Stimulated activated CD4-positive, alpha-beta T cell treated with anti-CD3 and anti-CD28 coated beads, Interleukin-12 subunit alpha, Interleukin-12 subunit beta, amount 100 ng/mL, for 4 hours (primary cell): ENCODE measurements at regions not wholly inside any gene's neighbourhood (a gene's known extent, or its start where the extent isn't known, plus 50 kb on each side); places are given as distances from the start of the nearest gene placed in this dataset.

Experiments used
- DNase-seq: peaks from one replicate; pipeline ENCODE4 v3.0.0-alpha.2; 2020

DNA sequence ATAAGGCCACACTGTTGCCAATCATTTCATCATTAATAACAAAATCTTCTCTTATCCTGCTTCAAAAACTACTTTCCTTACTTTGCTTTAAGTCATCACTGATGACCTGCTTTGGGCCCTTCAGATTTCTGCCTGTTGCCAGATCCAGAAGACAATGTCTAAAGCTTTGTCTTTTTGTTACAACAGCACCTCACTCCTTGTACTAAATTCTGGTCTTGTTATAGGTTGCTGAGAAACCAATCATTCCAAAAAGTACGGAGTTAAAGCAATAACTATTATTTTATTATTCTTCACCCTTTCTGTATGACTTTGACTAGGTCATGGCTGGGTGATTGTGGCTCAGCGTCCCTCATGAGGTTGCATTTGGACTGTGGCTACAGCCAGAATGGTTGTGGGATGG is 633.5 kb downstream of the PTPRU start:
- DNase-seq, result no peak

DNA sequence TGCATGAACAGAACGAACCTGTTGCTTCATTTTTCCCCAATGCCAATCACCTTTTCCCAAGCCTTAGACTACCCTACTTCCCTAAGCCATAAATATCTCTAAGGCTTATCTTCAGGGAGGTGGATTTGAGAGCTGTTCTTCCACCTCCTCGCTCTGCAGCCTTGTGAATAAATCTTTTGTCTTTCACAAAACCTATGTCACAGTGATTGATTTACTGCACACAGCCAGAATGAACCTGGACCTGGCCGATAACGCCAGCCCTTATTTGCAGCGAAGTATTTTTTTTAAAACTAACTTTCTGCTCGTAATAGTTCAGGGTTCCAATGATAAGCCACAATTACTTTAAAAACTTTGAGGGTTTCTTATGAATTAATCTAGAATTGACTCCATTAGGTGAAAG is 632.6 kb downstream of the PTPRU start:
- DNase-seq, result no peak

DNA sequence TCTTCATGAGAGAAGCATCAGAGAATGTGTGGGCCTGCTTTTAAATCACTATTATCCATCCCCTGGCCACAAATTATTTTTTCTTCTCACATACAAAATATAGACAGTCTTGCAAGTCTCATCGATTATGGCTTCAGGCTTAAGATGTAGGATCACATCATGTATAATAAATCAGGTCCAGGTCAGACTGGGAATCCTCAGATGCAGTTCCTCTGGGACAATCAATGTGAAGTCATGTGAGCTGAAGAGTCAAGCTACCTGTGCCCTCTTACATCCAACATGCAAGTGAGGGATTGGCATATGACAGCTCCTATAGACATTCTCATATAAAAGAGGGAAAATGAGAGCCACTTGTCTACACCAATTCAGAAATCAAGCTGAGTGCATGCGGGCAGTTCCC is 631.8 kb downstream of the PTPRU start:
- no peak for DNase-seq

DNA sequence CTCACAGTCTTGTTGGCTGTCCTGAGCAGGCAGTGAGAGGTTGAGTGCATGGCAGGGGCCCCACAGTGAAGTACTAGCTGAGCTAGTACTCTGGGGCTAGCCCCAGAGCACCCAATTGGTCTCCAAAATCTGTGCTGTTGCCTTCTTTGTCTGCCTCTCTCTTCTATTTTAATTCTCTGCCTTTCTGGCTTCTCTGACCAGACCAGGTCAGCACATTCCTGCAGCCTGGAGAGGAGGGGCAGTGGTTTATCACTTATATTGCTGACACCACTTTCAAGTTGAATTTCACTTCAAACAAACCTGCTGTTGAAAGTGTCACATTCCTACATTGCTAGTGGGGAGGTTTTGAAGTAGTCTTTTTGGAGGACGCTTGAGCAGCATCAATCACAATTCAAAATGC is 628.7 kb downstream of the PTPRU start:
- no peak for DNase-seq

DNA sequence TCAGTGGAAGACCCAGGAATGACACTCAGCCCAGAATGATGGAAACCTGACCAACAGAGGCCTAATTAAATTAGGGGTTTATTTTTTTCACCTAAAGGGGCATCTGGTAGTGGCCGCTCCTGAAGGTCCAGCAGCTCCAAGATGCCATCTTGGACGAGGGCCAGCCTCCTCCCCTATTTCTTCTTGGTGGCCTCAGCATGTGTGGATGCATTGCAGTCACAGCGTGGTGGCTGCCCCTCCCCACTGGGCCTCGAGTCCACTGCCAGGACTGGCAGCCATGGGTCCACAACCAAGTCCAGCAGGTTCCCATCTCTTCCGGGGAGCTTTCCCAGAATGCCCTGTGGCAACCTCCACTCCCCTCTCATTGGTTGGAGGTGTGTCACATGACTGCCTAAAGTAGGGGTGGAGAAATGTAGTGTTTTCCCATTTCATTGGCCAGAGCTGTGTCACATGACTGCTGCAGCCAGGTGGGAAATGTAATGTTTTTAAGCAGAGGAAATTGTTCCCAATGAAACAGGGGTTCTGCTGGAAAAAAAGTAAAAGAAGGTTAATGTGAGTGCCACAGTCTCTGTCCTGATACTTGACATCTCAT is 628.2 kb downstream of the PTPRU start:
- DNase-seq, result no peak

DNA sequence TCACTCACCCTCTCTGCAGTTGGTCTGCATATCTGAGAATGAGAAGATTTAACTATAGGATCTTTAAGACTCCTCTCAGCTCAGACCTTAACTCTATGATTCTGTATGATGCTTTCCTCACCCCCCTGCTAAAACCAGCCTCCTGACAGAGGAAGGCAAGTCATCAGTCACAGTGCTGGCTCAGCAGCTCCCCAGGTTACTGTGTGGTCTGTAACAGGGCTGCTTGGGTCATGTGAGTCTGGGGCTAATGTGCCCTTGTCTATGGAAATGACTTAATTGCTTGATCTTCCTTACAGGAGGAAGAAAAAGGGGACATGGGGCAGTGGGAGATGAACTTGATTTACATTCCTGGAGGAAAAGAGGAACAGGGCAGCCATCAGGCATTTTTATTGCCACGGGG is 625.6 kb downstream of the PTPRU start:
- DNase-seq, result no peak

DNA sequence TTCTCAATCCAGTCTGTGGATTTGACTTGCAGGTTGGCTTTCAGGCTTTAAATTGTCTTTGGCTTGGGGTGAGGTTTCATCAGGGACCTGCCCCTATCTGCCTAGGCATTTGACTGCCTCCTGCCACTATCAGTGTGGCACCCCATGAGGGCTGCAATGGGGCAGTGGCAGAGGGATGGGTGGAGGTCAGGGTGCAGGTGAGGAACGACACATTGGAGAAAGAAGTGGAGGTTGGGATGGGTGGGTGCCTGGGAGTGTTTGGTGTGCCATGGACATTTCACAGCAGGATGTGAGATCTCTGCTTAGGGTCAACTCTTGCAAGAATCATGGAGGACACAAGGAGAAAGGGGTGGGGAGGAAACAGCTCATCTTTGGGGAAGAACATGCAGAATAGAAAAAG is 625.1 kb downstream of the PTPRU start:
- DNase-seq, result no peak

DNA sequence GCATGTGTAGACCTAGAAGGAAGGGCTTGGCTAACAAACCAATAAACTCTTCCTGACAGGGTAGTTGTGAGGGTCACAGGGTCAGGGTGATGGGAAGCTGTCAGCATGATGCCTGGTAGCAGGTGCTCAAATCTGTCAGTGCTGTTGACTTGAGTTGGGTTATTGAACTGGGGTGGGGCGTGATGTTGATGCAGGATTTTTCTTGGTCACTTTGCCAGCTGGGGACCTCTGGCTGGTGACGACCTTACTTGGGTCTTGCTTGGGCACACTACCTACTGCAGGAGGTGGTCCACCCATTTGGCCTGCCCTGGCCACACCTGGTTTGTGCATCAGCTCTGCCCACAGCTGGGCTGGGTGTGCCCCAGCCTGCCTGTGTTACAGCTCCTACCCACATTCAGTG is 624.4 kb downstream of the PTPRU start:
- DNase-seq, result no peak

DNA sequence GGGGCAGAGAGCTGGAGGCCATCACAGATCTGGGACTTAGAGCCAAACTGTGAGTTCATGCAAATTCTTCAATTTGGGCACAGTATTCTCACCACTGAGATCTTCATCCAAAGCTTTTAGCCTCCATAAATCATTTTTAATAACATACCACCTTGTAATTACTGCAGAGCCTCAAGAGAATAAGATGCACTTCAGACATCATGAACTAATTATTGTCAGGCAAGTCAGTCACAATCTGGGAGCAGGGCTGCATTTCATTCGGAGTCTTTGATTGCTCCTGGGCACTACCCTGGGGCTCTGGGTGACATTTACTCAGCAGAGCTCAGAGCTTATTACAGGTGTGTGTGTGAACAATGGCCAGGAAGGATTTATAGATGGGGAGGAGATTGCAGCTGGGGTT is 623.7 kb downstream of the PTPRU start:
- no peak for DNase-seq

DNA sequence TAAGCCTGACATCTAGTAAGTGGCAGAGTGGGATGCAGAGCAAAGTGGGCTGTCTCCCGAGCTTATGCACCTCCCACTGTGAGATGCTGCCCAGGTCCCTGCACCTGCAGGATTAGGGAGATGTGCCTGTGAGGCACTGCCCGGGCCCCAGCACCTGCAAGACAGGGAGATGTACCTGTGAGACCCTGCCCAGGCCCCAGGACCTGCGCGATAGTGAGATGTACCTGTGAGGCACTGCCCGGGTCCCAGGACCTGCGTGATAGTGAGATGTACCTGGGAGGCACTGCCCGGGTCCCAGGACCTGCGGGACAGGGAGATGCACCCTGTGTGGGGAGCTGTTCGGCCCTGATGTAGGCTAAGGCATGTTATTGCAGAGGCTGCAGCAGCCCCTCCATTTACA is 622.8 kb downstream of the PTPRU start:
- no peak for DNase-seq

DNA sequence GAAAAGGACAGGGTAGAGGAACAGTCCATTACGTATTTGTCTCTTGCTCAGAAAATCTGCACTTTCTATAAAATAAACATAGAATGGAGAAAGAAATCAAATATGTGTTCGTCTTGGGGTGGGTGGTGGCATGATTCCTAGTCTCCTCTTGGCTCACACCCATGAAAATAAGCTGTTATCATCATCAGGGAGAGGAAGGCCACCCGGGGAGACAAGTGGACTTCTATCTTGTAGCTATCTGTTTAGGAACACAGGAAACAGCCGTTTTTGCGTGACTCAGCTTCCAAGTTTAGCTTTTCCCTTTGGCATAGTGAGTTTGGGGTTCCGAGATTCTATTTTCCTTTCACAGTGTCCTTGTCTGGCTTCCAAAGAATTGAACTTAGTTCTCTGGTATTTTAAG is 622.3 kb downstream of the PTPRU start:
- no peak for DNase-seq

DNA sequence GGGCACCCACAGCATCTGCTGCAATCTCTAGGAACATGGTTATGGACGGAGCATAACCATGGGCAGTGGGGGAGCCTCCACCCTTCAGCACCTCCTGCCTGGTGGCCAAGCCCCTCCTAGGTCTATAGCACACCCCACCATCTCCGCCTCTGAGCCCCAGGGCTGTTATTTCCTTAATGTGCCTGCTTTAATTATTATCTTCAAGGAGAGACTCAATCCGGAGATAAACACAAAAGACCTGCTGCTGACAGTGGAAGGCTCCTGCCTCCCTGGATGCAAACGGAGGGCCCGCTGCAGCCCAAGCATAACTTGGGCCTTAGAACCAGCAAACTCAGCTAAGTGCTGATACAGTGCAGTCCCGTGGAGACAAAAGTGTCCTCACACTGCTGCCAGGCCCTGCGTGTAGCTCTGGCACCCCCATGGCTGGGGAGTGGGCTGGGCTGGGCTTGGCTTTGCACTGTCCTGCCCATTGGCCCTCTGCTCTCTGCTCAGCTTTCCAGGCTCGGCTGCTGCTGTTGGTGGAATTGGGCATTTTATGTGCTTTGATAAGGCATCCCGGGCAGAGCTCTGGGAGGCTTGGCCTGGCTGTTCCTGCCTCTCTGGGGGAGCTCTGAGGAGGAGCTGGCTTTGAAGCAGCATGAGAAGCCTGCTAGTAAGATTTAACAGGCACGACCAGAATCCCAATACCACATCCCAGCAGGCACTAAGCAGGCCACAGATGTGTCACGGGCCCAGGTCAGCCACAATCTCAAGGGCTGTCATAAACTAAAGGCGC is 620.2 kb downstream of the PTPRU start:
- no peak for DNase-seq

DNA sequence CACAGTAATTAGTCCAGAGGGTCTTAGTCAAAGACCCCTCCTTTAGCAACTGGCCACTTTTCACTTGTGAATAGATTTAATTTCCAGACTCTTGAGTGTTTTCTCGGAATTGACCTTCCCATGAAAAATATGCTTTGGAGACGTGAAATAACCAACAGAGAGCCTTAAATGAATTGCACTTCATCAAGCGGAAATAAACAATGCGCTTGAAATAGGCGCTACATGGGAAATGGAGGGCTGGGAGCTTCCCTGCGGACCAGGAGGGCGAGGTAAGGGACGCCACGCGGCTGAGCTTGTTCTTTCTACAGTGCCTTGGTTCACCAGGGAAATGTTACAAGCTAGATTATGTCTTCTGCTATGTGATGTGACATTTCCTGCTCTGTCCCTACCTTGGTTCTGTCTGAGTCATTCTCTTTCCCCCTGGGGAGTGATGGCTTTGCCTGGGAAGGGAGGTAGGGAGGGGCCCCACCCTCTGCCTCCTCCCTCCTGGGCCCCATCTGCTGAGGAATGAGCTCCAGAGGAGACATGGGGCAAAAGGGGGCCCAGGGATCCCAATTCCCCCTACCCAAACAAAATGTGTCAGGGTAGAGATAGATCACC is 619.3 kb downstream of the PTPRU start:
- DNase-seq, result no peak

DNA sequence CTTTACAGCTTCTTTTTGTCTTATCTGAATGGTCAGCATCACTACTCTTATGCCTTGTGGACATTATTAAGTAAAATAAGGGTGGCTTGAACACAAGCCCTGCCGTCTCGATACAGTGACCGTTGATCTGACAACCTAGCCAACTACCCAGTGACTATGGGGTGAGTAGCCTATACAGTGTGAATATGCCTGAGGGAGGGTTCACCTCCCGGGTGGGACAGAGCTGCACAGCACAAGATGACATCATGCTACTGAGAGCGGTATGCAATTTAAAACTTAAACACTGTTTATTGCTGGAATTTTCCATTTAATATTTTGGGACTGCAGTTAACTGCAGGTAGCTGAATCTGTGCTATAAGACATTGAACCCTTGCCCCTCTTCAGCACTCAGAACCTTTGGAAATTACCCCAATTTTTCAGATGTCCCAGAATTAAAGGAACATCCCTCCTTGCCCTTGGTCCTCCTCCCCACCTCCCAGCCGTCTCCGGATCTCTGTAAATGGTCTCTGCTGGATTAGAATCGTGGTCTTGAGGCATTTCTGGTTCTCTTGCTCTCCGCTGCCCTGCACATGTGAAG is 618.5 kb downstream of the PTPRU start:
- DNase-seq, result no peak

DNA sequence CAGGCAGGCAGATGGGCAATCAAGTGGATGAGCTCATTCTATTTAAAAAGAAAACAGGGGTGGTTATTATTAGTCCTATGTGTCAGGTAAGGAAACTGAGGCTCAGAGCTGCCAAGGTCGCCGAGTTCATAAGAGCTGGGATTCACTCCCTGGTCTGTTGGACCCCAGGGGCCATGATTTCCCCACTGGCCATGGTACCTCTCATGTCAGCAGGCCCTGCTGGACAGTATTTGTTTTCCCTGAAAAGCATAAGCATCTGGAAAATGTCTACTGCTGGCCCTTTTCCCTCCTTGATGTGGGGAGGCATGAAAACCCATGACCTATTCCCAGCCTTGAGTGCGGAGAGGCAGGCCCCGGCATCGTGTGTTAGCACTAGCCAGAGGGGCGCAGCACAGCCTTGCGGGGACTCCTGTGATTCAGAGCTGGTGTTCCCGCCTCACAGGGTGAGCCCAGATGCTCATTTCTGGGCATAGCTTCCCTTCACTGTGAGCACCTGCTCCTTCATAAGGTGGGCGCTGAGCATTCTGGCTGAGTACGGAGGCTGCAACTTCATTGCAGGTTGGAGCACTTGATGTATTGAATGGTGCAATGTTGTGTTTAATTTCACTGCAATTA is 617.5 kb downstream of the PTPRU start:
- DNase-seq, result no peak

DNA sequence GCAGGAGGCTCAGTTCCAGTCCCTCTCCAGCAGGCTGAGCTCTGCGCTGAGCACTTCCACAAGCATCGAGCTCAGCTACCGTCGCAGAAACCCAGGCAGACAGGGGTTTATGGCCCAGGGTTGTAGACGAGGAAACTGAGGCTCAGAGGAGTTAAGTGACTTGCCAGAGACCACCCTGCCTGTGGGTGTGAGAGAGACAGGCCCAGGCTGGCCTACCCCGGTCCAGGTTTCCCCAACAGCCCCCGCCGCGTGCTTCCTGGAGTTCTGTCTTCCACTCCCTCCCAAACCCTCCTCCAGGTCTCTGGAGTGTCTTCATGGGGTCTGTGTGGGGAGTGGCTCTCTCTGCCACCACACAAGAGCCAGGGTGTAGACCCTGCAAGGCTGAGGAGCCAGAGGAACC is 615.9 kb downstream of the PTPRU start:
- DNase-seq, result no peak

DNA sequence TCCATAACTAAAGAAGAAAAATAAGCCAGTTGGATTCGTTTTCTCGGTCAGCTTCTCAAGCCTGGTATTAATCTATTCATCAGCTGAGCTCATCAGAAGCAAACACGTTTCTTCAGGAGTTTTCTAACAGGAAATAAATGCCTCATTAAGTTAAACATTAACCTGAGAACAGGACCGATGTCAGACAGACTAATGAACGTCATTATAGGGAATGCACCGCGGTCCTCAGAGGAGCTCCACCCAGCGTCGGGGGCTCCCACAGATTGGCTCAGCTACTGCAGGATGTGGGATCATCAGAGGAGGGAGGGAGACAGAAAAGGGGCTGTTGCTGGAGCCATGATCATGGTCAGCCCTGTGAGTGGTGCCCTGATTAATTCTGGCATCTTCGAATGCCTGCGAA is 615.4 kb downstream of the PTPRU start:
- no peak for DNase-seq

DNA sequence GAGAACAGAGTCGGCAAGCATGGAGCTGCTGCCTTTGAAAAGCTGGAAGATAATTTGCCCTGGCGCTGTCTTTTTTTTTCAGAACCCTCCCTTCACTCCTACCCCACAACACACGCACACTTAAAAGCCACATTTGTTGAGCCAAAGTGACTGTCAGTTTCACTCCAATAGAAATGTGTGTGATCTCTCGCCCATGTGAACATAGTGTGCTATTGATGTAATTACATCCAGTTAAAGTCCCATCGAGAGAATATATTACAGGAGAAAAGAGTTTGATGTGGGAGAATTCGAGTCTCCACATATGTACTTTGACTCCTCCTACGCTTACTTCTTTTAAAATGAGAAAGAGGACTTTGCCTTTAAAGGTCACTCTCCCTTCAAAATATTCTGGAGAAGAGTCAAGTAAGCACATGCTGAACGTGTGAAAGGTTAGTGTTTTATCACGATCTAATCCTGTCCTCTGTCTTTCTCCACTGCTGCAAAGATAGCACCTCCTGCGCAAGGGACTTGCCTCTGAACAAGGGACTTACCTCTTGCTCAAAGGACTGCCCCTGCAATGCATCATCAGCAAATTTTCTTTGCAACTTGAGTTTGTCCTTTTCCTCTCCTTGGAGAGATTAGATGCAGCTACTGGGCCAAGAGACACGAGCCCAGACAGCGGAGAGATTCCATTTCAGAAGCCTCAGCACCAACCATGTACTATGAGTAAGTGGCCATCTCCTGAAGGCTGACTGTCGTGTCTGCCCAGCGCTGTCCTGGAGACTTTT is 613.9 kb downstream of the PTPRU start:
- DNase-seq, result no peak

DNA sequence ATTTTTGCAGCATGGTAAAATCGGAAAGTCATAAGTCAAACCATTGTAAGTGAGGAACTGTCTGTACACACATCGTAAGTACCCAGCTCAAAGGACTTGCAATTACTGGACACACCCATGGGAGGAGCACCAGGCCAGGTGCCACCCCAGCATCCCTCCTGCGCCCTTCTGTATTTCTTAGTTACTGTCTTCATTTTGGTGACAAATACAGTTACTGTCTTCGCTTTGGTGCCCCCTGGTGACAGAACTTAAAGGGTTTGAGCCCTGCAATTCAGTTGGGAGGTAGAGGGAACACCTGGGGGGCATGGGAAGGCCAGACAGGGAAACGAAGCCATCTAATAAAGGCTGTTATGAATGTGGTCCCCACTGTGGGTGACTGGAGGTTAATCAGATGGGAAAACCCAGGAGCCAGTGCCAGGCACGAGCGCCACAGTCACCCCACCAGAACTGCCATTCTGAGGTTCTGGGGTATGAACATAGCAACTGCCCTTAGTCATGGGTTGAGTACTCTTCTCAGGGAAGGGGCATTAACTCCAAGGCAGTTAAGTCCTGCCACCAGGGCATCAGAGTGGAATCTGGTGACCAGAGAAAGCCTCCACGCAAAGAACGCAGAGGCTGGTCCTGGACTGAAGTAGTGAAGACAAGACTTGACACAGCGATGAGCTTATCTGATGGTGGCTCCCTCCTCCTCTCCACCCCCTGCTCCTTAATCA is 612.9 kb downstream of the PTPRU start:
- DNase-seq, result peak; percentile 6

DNA sequence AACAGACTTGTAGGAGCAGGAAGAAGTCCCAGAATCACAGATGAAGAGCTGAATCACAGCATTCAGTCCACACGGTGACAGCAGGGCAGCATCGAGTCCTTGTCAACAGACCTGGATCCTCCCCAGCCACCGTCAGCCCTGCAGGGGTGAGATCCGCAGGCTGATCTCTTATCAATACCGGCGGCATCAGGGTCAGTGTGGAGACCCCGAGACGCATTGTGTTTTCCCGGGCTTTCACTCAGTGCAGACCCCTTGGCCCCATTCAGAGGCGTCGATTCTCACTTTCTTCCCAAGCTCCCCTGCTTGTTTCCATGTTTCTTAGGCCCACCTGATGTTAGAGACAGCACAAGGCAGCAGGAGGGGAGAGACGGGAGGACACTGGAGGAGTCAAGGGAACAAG is 609.6 kb downstream of the PTPRU start:
- no peak for DNase-seq

DNA sequence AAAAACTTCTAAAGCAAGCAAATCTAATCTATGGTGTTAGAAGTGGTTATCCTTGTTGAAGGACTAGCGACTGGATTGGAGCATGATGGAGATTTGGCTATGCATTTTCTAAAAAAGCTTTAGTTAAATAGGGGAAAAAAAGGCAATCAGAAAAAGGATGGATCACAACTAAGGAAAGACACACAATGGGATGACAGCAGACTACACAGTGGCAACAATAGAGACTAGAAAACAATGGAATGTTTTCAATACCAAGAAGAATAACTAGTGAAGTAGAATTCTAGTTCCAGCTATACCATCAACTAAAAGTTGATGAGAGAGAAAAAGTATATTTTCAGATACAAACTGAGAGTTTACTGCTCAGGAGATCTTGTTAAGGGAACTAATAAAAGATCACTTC is 605.8 kb downstream of the PTPRU start:
- DNase-seq, result no peak

DNA sequence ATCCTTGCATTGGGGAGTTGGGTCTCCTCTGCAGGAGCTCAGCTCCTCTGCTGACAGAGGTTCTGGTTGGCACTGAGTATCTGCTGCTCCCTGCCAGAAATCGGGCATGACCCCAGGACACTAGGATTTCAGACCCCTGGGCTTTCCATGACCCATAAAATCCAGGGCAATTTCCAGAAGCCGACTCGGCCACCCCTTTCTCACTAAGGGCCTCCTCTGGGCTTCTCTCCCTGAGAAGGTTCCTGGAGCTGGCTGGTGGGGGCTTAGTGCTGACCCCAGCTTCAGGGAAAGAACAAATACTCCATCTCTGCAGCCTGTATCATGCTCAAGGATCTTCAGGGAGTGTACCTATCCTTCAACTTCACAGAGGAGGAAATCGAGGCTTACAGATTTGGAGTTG is 603.4 kb downstream of the PTPRU start:
- DNase-seq, result no peak
